K562 (cell line): ENCODE measurements at regions not wholly inside any gene's neighbourhood (a gene's known extent, or its start where the extent isn't known, plus 50 kb on each side); places are given as distances from the start of the nearest gene placed in this dataset.

Source experiments
- ARHGAP35 ChIP-seq: fragments of 450-650 bp; IDR thresholded peaks from 2 replicates; pipeline ENCODE4 v1.6.1; 2018; ENCODE audit not compliant: partially characterized antibody
- ATF7 ChIP-seq: fragments of 450-650 bp; IDR thresholded peaks from 2 replicates; pipeline ENCODE4 v1.7.1; 2014; ENCODE audit warnings: mild to moderate bottlenecking, moderate library complexity
- ETS1 ChIP-seq: conservative IDR thresholded peaks from 2 replicates; pipeline ENCODE4 v1.6.1; 2011; ENCODE audit warnings: low read depth, mild to moderate bottlenecking, low read length; ENCODE audit not compliant: control insufficient read depth
- SIX5 ChIP-seq, 2 experiments: IDR thresholded peaks; 2 replicates each; pipeline ENCODE4 v1.6.1; 2011; ENCODE audit warnings: low read length in 2 of 2, borderline replicate concordance in 1 of 2, low read depth in 1 of 2, mild to moderate bottlenecking in 1 of 2, moderate library complexity in 1 of 2; ENCODE audit not compliant: insufficient read depth in 1 of 2
- SMARCA4 ChIP-seq: fragments of 450-650 bp; IDR thresholded peaks from 2 replicates; pipeline ENCODE4 v1.6.1; 2016
- ZNF41 ChIP-seq: fragments of 250-450 bp; sonication (Bioruptor Pico); conservative IDR thresholded peaks from 2 replicates; pipeline ENCODE4 v1.4.0; 2020; ENCODE audit warnings: mild to moderate bottlenecking
- ZNF444 ChIP-seq: fragments of 250-450 bp; sonication (Bioruptor Pico); IDR thresholded peaks from 2 replicates; pipeline ENCODE4 v1.4.0; 2020; ENCODE audit warnings: mild to moderate bottlenecking, moderate library complexity
- TF ChIP-seq, protein P1 (sequence below): sonication (generic); formaldehyde crosslinking; IDR thresholded peaks from 2 replicates; pipeline ENCODE4 v1.5.0; 2020; ENCODE audit warnings: missing genetic modification reagents
- TF ChIP-seq, protein P2 (sequence below): fragments of 450-650 bp; formaldehyde crosslinking; conservative IDR thresholded peaks from 2 replicates; pipeline ENCODE4 v1.4.0; 2022; ENCODE audit warnings: mild to moderate bottlenecking, missing genetic modification characterization

DNA sequence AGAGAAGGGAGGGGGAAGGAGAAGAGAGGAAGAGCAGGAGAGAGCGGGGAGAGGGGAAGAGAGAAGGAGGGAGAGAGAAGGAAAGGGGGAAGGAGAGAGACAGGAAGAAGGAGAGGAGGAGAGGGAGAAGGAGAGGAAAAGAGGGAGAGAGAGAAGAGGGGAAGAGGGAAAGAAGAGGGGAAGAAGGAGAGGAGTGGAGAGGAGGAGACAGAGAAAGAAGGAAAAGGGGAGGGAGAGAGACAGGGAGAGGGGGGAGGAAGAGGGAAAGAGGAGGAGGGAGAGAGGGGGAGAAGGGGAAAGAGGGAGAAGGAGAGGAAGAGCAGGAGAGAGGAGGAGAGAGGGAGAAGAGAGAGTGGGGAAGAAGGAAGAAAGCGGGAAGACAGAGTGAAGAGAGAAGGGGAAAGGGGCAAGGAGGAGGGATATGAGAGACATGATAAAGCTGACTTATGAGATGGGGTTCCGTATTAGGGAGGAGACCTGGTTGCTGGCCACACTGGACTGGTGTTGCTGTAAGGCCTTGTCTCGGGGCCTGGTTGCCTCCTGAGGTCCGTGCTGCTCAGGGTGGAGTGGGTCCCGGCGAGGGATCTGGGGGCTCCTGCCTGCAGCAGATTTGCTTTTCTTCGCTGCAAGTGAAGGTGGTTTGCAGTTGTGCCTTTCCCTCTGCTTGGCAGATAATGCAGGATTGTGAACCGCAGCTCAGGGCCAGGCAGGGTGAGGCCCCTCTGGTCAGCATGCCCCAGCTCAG, 139.5 kb downstream of the TEX29 start (continued):
- TF ChIP-seq ETS1 = no peak
- TF ChIP-seq ARHGAP35 = no peak
- TF ChIP-seq ZNF444 (CRISPR knock-in tag) = no peak
- TF ChIP-seq SIX5 (IDR thresholded peaks at IDR 0.05; ENCODE audit: borderline replicate concordance in 1 of 2, insufficient read depth in 1 of 2, low read depth in 1 of 2, low read length in 2 of 2) = no peak
- TF ChIP-seq ATF7 = no peak
- TF ChIP-seq, protein P1, sequence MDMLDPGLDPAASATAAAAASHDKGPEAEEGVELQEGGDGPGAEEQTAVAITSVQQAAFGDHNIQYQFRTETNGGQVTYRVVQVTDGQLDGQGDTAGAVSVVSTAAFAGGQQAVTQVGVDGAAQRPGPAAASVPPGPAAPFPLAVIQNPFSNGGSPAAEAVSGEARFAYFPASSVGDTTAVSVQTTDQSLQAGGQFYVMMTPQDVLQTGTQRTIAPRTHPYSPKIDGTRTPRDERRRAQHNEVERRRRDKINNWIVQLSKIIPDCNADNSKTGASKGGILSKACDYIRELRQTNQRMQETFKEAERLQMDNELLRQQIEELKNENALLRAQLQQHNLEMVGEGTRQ (CRISPR knock-in tag) = no peak
- TF ChIP-seq, protein P2, sequence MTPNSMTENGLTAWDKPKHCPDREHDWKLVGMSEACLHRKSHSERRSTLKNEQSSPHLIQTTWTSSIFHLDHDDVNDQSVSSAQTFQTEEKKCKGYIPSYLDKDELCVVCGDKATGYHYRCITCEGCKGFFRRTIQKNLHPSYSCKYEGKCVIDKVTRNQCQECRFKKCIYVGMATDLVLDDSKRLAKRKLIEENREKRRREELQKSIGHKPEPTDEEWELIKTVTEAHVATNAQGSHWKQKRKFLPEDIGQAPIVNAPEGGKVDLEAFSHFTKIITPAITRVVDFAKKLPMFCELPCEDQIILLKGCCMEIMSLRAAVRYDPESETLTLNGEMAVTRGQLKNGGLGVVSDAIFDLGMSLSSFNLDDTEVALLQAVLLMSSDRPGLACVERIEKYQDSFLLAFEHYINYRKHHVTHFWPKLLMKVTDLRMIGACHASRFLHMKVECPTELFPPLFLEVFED (CRISPR knock-in tag) = no peak
- TF ChIP-seq ZNF41 (CRISPR knock-in tag) = no peak
- TF ChIP-seq SMARCA4 = no peak
